Ovary (tissue), 7 donors: ENCODE measurements at regions not wholly inside any gene's neighbourhood (a gene's known extent, or its start where the extent isn't known, plus 50 kb on each side); places are given as distances from the start of the nearest gene placed in this dataset.
"Not testable (repeated sequence)": the region's sequence is repeated elsewhere in the genome, so short reads cannot be mapped to it uniquely, and the experiment has no call there.

ENCODE experiments used
- DNase-seq, 5 donors: peaks; one replicate each; pipeline ENCODE4 v3.0.0-alpha.2; 2019 to 2020
- H3K27ac ChIP-seq, 2 donors: fragments of 200-600 bp; one replicate each; pipeline versions ENCODE4 v1.5.1 to v1.8.0; 2019 to 2022
- H3K27me3 ChIP-seq: fragments of 200-600 bp; one replicate; pipeline ENCODE4 v1.8.0; 2022
- H3K36me3 ChIP-seq: fragments of 200-600 bp; sonication (generic); one replicate; pipeline ENCODE4 v1.5.1; 2019
- H3K4me1 ChIP-seq: one replicate; pipeline ENCODE4 v1.8.1; 2013; ENCODE audit warnings: mild to moderate bottlenecking, moderate library complexity; ENCODE audit not compliant: insufficient read depth
- H3K4me3 ChIP-seq: fragments of 200-600 bp; sonication (generic); one replicate; pipeline ENCODE4 v1.5.1; 2017
- H3K9me3 ChIP-seq, 2 donors: fragments of 200-600 bp in 1 of 2; sonication (generic) in 1 of 2; one replicate each; pipeline versions ENCODE4 v1.5.1 to v1.8.1; 2013 to 2019; ENCODE audit warnings: mild to moderate bottlenecking in 1 of 2, moderate library complexity in 1 of 2
- CTCF ChIP-seq, 3 donors: fragments of 450-650 bp in 2 of 3; fragments of 200-600 bp in 1 of 3; IDR thresholded peaks; one replicate each; pipeline versions ENCODE4 v1.5.1 to v1.8.0; 2016 to 2022; ENCODE audit warnings: antibody characterized with exemption in 3 of 3, mild to moderate bottlenecking in 1 of 3
- EP300 ChIP-seq: sonication (generic); formaldehyde crosslinking; IDR thresholded peaks from one replicate; pipeline ENCODE4 v1.6.1; 2017; ENCODE audit warnings: antibody characterized with exemption
- POLR2A ChIP-seq: fragments of 450-650 bp; IDR thresholded peaks from one replicate; pipeline ENCODE4 v1.6.1; 2017; ENCODE audit warnings: antibody characterized with exemption, mild to moderate bottlenecking, moderate library complexity
- WGBS, 3 donors: extraction: QIAGEN DNeasy Blood & Tissue Kit in 1 of 3; methylation state at CpG; one replicate each; pipeline versions ENCODE4 v1.1.5 to v1.1.7; 2013 to 2017; 5-methylcytosine and 5-hydroxymethylcytosine counted together
- intact Hi-C, 4 donors: fragments of 100-400 bp; cut with DNase I; formaldehyde crosslinking; loops; one replicate each; pipeline versions ENCODE4 v1.11.0 to v1.15.1; 2022 to 2023
- donor health status: DM: no; HTN: no; CAD: no; lungs with moderate emphysema.
- donor health status: DM: no; HTN: no; CAD: no.
- donor health status: Bipolar disorder and iron deficiency.
- donor health status: DM: no; HTN: no; CAD: no.
- donor health status: DM: yes; HTN: yes; CAD: no.

- Histone ChIP-seq H3K27me3 (no peaks in the 10 kb centered on the region), H3K36me3 (no peaks in the 10 kb centered on the region), H3K4me3 (no peak overlapping the region), H3K27ac (no peak overlapping the region), H3K9me3 (no peaks in the 10 kb centered on the region), H3K4me1 (no peaks in the 10 kb centered on the region)
- TF ChIP-seq EP300 (no peak), POLR2A (no peak), CTCF (IDR thresholded peaks at IDR 0.05) (no peak)
- no peak for DNase-seq
- intact Hi-C loops = no loop called here
- WGBS, 3 donors = 39 to 66% (median 55%) methylated on average over 1 of the region's 1 CpG
These were observed 1695.0 kb downstream of the SLITRK1 start for GRCh38 chr13:82187227-82187626.

- Histone ChIP-seq H3K27me3 (no peaks in the 10 kb centered on the region), H3K4me1 (no peaks in the 10 kb centered on the region), H3K36me3 (no peaks in the 10 kb centered on the region), H3K9me3 (no peaks in the 10 kb centered on the region), H3K4me3 (no peak overlapping the region), H3K27ac (no peak overlapping the region)
- no peak for DNase-seq
- no peak for TF ChIP-seq EP300
- TF ChIP-seq CTCF (IDR thresholded peaks at IDR 0.05) = no peak
- TF ChIP-seq POLR2A = no peak
- intact Hi-C loops = no loop called here
These were observed 1705.5 kb downstream of the SLITRK1 start for GRCh38 chr13:82176751-82177150.

GRCh38 chr13:82165396-82166174 lies 1716.7 kb downstream of the SLITRK1 start:
- no peak for DNase-seq
- TF ChIP-seq EP300 (no peak), CTCF (IDR thresholded peaks at IDR 0.05) (no peak), POLR2A (no peak)
- intact Hi-C loops = no loop called here

GRCh38 chr13:82164780-82165395 lies 1717.4 kb downstream of the SLITRK1 start:
- WGBS, 3 donors = 86 to 93% (median 90%) methylated on average over 30 to 31 of the region's 31 CpGs
- H3K4me1 ChIP-seq, H3K36me3 ChIP-seq, intact Hi-C loops, H3K27ac ChIP-seq, DNase-seq, H3K27me3 ChIP-seq, H3K9me3 ChIP-seq, H3K4me3 ChIP-seq: not testable (repeated sequence)

More at GRCh38 chr13:82165396-82166174, 1716.7 kb downstream of the SLITRK1 start:
- Histone ChIP-seq H3K36me3 (no peaks in the 10 kb centered on the region), H3K4me3 (no peak overlapping the region), H3K27me3 (no peaks in the 10 kb centered on the region), H3K9me3 (peaks cover 0 to 5% of the 10 kb centered on the region in 2 donors), H3K27ac (no peak overlapping the region), H3K4me1 (no peaks in the 10 kb centered on the region)
- WGBS, 3 donors = 87 to 90% (median 89%) methylated on average over 18 of the region's 18 CpGs

- Histone ChIP-seq H3K36me3 (no peaks in the 10 kb centered on the region), H3K27me3 (no peaks in the 10 kb centered on the region), H3K4me1 (no peaks in the 10 kb centered on the region), H3K9me3 (no peaks in the 10 kb centered on the region), H3K4me3 (no peak overlapping the region), H3K27ac (no peak overlapping the region)
- intact Hi-C loops = no loop called here
- no peak for DNase-seq
- TF ChIP-seq CTCF (IDR thresholded peaks at IDR 0.05) (no peak), EP300 (no peak), POLR2A (no peak)
These were observed 1734.7 kb downstream of the SLITRK1 start for GRCh38 chr13:82147526-82147925.
